HUDEP-2 (cell line): ENCODE measurements at regions not wholly inside any gene's neighbourhood (a gene's known extent, or its start where the extent isn't known, plus 50 kb on each side); places are given as distances from the start of the nearest gene placed in this dataset.

Experiments used
- DNase-seq, 76 experiments: peaks; one replicate each; lab custom pipeline; 2025; ENCODE audit not compliant: unreplicated experiment in 76 of 76; lab: John Stamatoyannopoulos, UW

- no peak for DNase-seq
These were observed 119.6 kb upstream of the PMFBP1 start for GRCh38 chr16:72291531-72291981.

- DNase-seq: no peak
These were observed 119.2 kb upstream of the PMFBP1 start for GRCh38 chr16:72291121-72291520.

GRCh38 chr16:72287649-72288048 is 115.7 kb upstream of the PMFBP1 start:
- no peak for DNase-seq

- no peak for DNase-seq
These were observed 115.1 kb upstream of the PMFBP1 start for GRCh38 chr16:72286936-72287620.

GRCh38 chr16:72285728-72286127 is 113.8 kb upstream of the PMFBP1 start:
- DNase-seq: no peak

- no peak for DNase-seq
These were observed 113.4 kb upstream of the PMFBP1 start for GRCh38 chr16:72285324-72285723.

- DNase-seq: no peak
These were observed 112.3 kb upstream of the PMFBP1 start for GRCh38 chr16:72284042-72284789.

- no peak for DNase-seq
These were observed 110.4 kb upstream of the PMFBP1 start for GRCh38 chr16:72282362-72282761.

GRCh38 chr16:72278301-72278700 is 106.3 kb upstream of the PMFBP1 start:
- no peak for DNase-seq

- no peak for DNase-seq
These were observed 105.8 kb upstream of the PMFBP1 start for GRCh38 chr16:72277749-72278148.

GRCh38 chr16:72271699-72272240 is 99.8 kb upstream of the PMFBP1 start:
- no peak for DNase-seq

- no peak for DNase-seq
These were observed 98.6 kb upstream of the PMFBP1 start for GRCh38 chr16:72270531-72270930.

- peak in 1 of 76 experiments; percentile 3 for DNase-seq
These were observed 94.9 kb upstream of the PMFBP1 start for GRCh38 chr16:72266836-72267235.

- no peak for DNase-seq
These were observed 92.8 kb upstream of the PMFBP1 start for GRCh38 chr16:72264771-72265170.

- no peak for DNase-seq
These were observed 90.8 kb upstream of the PMFBP1 start for GRCh38 chr16:72262711-72263110.

- no peak for DNase-seq
These were observed 89.2 kb upstream of the PMFBP1 start for GRCh38 chr16:72261127-72261526.

- no peak for DNase-seq
These were observed 84.6 kb upstream of the PMFBP1 start for GRCh38 chr16:72256398-72257066.

GRCh38 chr16:72255786-72256185 is 83.8 kb upstream of the PMFBP1 start:
- DNase-seq: no peak

- no peak for DNase-seq
These were observed 75.9 kb upstream of the PMFBP1 start for GRCh38 chr16:72247821-72248253.

- DNase-seq: no peak
These were observed 74.5 kb upstream of the PMFBP1 start for GRCh38 chr16:72246423-72246822.

- no peak for DNase-seq
These were observed 72.9 kb upstream of the PMFBP1 start for GRCh38 chr16:72244853-72245252.
